ENCODE measurements at regions not wholly inside any gene's neighbourhood (a gene's known extent, or its start where the extent isn't known, plus 50 kb on each side); places are given as distances from the start of the nearest gene placed in this dataset.

GRCh38 chr14:61602003-61602732 lies 93.1 kb upstream of the HIF1A start:
- no peaks in the 10 kb centered on the region for H3K9me3 Mint-ChIP-seq (ENCODE audit: unreplicated experiment)
- ChIA-PET POLR2A (interaction anchor here (1.9 kb wide), 1 partner anchor 18 kb away, joined by 6 read pairs; no protein-coding TSS in a partner anchor), CTCF (no interaction called here)
- intact Hi-C loops (cut with micrococcal nuclease): no loop called here
- H3K4me3 Mint-ChIP-seq (ENCODE audit: unreplicated experiment): no peak overlapping the region
- H3K36me3 Mint-ChIP-seq (ENCODE audit: insufficient read depth, unreplicated experiment): no peaks in the 10 kb centered on the region
- H3K4me1 Mint-ChIP-seq (ENCODE audit: insufficient read depth, unreplicated experiment): no peaks in the 10 kb centered on the region
- no peak for DNase-seq (ENCODE audit: unreplicated experiment)
- H3K27me3 Mint-ChIP-seq (ENCODE audit: insufficient read depth, unreplicated experiment): no peaks in the 10 kb centered on the region
- TF ChIP-seq CTCF (IDR thresholded peaks at IDR 0.05; ENCODE audit: unreplicated experiment): no peak
- H3K27ac Mint-ChIP-seq (ENCODE audit: low read depth, unreplicated experiment): no peak overlapping the region
- BruUV-seq (replicated peaks): no TSS peak

- Mint-ChIP-seq H3K27me3 (ENCODE audit: insufficient read depth, unreplicated experiment) (no peaks in the 10 kb centered on the region), H3K4me3 (ENCODE audit: unreplicated experiment) (no peak overlapping the region), H3K9me3 (ENCODE audit: unreplicated experiment) (no peaks in the 10 kb centered on the region), H3K36me3 (ENCODE audit: insufficient read depth, unreplicated experiment) (no peaks in the 10 kb centered on the region), H3K27ac (ENCODE audit: low read depth, unreplicated experiment) (no peak overlapping the region), H3K4me1 (ENCODE audit: insufficient read depth, unreplicated experiment) (no peaks in the 10 kb centered on the region)
- CTCF ChIA-PET: no interaction called here
- no peak for TF ChIP-seq CTCF (IDR thresholded peaks at IDR 0.05; ENCODE audit: unreplicated experiment)
- POLR2A ChIA-PET: interaction anchor here (0.7 to 1.9 kb wide), 3 partner anchors 17 to 19 kb away, joined by 3 to 6 read pairs (median 3); no protein-coding TSS in a partner anchor
- DNase-seq (ENCODE audit: unreplicated experiment): no peak
- no TSS peak for BruUV-seq (replicated peaks)
- intact Hi-C loops (cut with micrococcal nuclease): no loop called here
These were observed 92.6 kb upstream of the HIF1A start for GRCh38 chr14:61602733-61603077.

GRCh38 chr14:61603736-61604135 lies 91.6 kb upstream of the HIF1A start:
- H3K27me3 Mint-ChIP-seq (ENCODE audit: insufficient read depth, unreplicated experiment): no peaks in the 10 kb centered on the region
- DNase-seq (ENCODE audit: unreplicated experiment): peak; percentile 61
- intact Hi-C loops (cut with micrococcal nuclease): no loop called here
- H3K36me3 Mint-ChIP-seq (ENCODE audit: insufficient read depth, unreplicated experiment): no peaks in the 10 kb centered on the region
- no peaks in the 10 kb centered on the region for H3K9me3 Mint-ChIP-seq (ENCODE audit: unreplicated experiment)
- H3K4me1 Mint-ChIP-seq (ENCODE audit: insufficient read depth, unreplicated experiment): peaks cover 2% of the 10 kb centered on the region
- ChIA-PET POLR2A (interaction anchor here (1.0 to 1.9 kb wide), 2 partner anchors 17 to 18 kb away, joined by 3 to 6 read pairs; no protein-coding TSS in a partner anchor), CTCF (interaction anchor here (0.6 kb wide), 2 partner anchors 37 to 837 kb away, joined by 3 read pairs; no protein-coding TSS in a partner anchor)
- TF ChIP-seq CTCF (IDR thresholded peaks at IDR 0.05; ENCODE audit: unreplicated experiment): no peak
- H3K27ac Mint-ChIP-seq (ENCODE audit: low read depth, unreplicated experiment): no peak overlapping the region
- no peak overlapping the region for H3K4me3 Mint-ChIP-seq (ENCODE audit: unreplicated experiment)
- BruUV-seq (replicated peaks): no TSS peak

- CTCF ChIA-PET: interaction anchor here (1.2 kb wide), 1 partner anchor 20 kb away, joined by 5 read pairs; no protein-coding TSS in a partner anchor
- H3K27ac Mint-ChIP-seq (ENCODE audit: low read depth, unreplicated experiment): no peak overlapping the region
- no peak for TF ChIP-seq CTCF (IDR thresholded peaks at IDR 0.05; ENCODE audit: unreplicated experiment)
- no peaks in the 10 kb centered on the region for H3K27me3 Mint-ChIP-seq (ENCODE audit: insufficient read depth, unreplicated experiment)
- peaks cover 15% of the 10 kb centered on the region for H3K4me1 Mint-ChIP-seq (ENCODE audit: insufficient read depth, unreplicated experiment)
- intact Hi-C loops (cut with micrococcal nuclease): no loop called here
- POLR2A ChIA-PET: interaction anchor here (1.2 kb wide), 1 partner anchor 13 kb away, joined by 3 read pairs; no protein-coding TSS in a partner anchor
- DNase-seq (ENCODE audit: unreplicated experiment): no peak
- H3K36me3 Mint-ChIP-seq (ENCODE audit: insufficient read depth, unreplicated experiment): no peaks in the 10 kb centered on the region
- no peak overlapping the region for H3K4me3 Mint-ChIP-seq (ENCODE audit: unreplicated experiment)
- H3K9me3 Mint-ChIP-seq (ENCODE audit: unreplicated experiment): no peaks in the 10 kb centered on the region
- BruUV-seq (replicated peaks): no TSS peak
These were observed 87.6 kb upstream of the HIF1A start for GRCh38 chr14:61607570-61608244.

Measured in MCF 10A (cell line).